Sigmoid colon (tissue), 4 donors: ENCODE measurements at regions not wholly inside any gene's neighbourhood (a gene's known extent, or its start where the extent isn't known, plus 50 kb on each side); places are given as distances from the start of the nearest gene placed in this dataset.

Experiments
- CTCF ChIP-seq, 4 experiments: fragments of 450-650 bp in 3 of 4; fragments of 200-600 bp in 1 of 4; IDR thresholded peaks; one replicate each; pipeline ENCODE4 v1.5.1; 2016 to 2019; ENCODE audit warnings: antibody characterized with exemption in 4 of 4, mild to moderate bottlenecking in 3 of 4, moderate library complexity in 2 of 4
- POLR2A ChIP-seq, 2 donors: fragments of 450-650 bp; IDR thresholded peaks; one replicate each; pipeline ENCODE4 v1.6.1; 2016; ENCODE audit warnings: antibody characterized with exemption in 2 of 2, mild to moderate bottlenecking in 2 of 2, moderate library complexity in 2 of 2
- POLR2AphosphoS5 ChIP-seq, 4 donors: sonication (generic); formaldehyde crosslinking; IDR thresholded peaks; one replicate each; pipeline ENCODE4 v1.6.1; 2017; ENCODE audit warnings: antibody characterized with exemption in 4 of 4

- no peak for TF ChIP-seq CTCF (IDR thresholded peaks at IDR 0.05)
- TF ChIP-seq POLR2AphosphoS5 (IDR thresholded peaks at IDR 0.05), result no peak
- TF ChIP-seq POLR2A (IDR thresholded peaks at IDR 0.05), result no peak
These were observed 197.9 kb downstream of the KTN1 start for GRCh38 chr14:55777877-55778276.
